Neural crest cell (in vitro differentiated cells): ENCODE measurements at regions not wholly inside any gene's neighbourhood (a gene's known extent, or its start where the extent isn't known, plus 50 kb on each side); places are given as distances from the start of the nearest gene placed in this dataset.

Experiments used
- DNase-seq: peaks from one replicate; pipeline ENCODE4 v3.0.0; 2021; ENCODE audit warnings: low read depth, mixed read lengths, low spot score
- H3K27ac Mint-ChIP-seq: one replicate; pipeline ENCODE4 v1.8.0; 2021; ENCODE audit warnings: mild to moderate bottlenecking, mixed read lengths; ENCODE audit not compliant: unreplicated experiment
- H3K27me3 Mint-ChIP-seq: 2 replicates; pipeline ENCODE4 v1.8.0; 2021; ENCODE audit warnings: low read depth, mild to moderate bottlenecking, mixed read lengths
- H3K36me3 Mint-ChIP-seq: 2 replicates; pipeline ENCODE4 v1.8.0; 2021; ENCODE audit warnings: low read depth, mild to moderate bottlenecking, mixed read lengths
- H3K4me1 Mint-ChIP-seq: 2 replicates; pipeline ENCODE4 v1.8.0; 2021; ENCODE audit warnings: mixed read lengths
- H3K4me3 Mint-ChIP-seq: one replicate; pipeline ENCODE4 v1.8.0; 2021; ENCODE audit warnings: mild to moderate bottlenecking, mixed read lengths
- H3K9me3 Mint-ChIP-seq: 2 replicates; pipeline ENCODE4 v1.8.0; 2021; ENCODE audit warnings: mixed read lengths
- TF ChIP-seq, protein P1 (sequence below): fragments of 200-600 bp; sonication (generic); conservative IDR thresholded peaks from 2 replicates; pipeline ENCODE4 v1.5.0; 2021; ENCODE audit warnings: antibody characterized with exemption, mild to moderate bottlenecking

GRCh38 chr6:103280417-103280816, 1579.3 kb downstream of the HACE1 start:
- Mint-ChIP-seq H3K27me3 (no peaks in the 10 kb centered on the region), H3K9me3 (peaks cover 16% of the 10 kb centered on the region), H3K36me3 (peaks cover 3% of the 10 kb centered on the region), H3K4me3 (no peak overlapping the region), H3K27ac (no peak overlapping the region), H3K4me1 (no peaks in the 10 kb centered on the region)
- no peak for DNase-seq
- TF ChIP-seq, protein P1, sequence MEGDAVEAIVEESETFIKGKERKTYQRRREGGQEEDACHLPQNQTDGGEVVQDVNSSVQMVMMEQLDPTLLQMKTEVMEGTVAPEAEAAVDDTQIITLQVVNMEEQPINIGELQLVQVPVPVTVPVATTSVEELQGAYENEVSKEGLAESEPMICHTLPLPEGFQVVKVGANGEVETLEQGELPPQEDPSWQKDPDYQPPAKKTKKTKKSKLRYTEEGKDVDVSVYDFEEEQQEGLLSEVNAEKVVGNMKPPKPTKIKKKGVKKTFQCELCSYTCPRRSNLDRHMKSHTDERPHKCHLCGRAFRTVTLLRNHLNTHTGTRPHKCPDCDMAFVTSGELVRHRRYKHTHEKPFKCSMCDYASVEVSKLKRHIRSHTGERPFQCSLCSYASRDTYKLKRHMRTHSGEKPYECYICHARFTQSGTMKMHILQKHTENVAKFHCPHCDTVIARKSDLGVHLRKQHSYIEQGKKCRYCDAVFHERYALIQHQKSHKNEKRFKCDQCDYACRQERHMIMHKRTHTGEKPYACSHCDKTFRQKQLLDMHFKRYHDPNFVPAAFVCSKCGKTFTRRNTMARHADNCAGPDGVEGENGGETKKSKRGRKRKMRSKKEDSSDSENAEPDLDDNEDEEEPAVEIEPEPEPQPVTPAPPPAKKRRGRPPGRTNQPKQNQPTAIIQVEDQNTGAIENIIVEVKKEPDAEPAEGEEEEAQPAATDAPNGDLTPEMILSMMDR, result no peak

GRCh38 chr6:103277936-103278335, 1581.8 kb downstream of the HACE1 start:
- H3K9me3 Mint-ChIP-seq, result peaks cover 16% of the 10 kb centered on the region
- no peaks in the 10 kb centered on the region for H3K4me1 Mint-ChIP-seq
- no peaks in the 10 kb centered on the region for H3K27me3 Mint-ChIP-seq
- DNase-seq, result no peak
- TF ChIP-seq, protein P1, result no peak
- no peak overlapping the region for H3K4me3 Mint-ChIP-seq
- no peak overlapping the region for H3K27ac Mint-ChIP-seq
- peaks cover 3% of the 10 kb centered on the region for H3K36me3 Mint-ChIP-seq

- no peak for DNase-seq
- H3K4me3 Mint-ChIP-seq, result no peak overlapping the region
- H3K27me3 Mint-ChIP-seq, result no peaks in the 10 kb centered on the region
- H3K36me3 Mint-ChIP-seq, result no peaks in the 10 kb centered on the region
- TF ChIP-seq, protein P1, result peak; percentile 59
- H3K4me1 Mint-ChIP-seq, result no peaks in the 10 kb centered on the region
- no peak overlapping the region for H3K27ac Mint-ChIP-seq
- no peaks in the 10 kb centered on the region for H3K9me3 Mint-ChIP-seq
These were observed 1586.7 kb downstream of the HACE1 start for GRCh38 chr6:103273048-103273447.

DNA sequence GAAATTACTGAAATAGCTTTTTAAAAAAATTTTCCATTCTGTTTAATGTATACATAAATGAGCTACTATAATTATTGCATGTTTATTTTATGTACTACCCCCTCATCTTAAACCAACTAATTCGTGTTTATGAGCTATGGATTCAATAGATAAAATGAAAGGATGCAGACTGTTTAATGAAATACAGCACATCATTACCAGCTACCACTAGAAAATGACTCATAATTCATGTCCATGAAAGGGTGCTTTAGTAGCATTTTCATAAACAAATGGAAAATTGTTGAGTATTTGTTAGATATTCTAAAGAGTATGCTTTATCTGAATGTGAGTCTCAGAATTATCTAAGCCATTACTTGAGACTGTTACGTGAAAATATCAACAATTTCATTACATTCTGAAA, 1590.1 kb downstream of the HACE1 start:
- no peak overlapping the region for H3K27ac Mint-ChIP-seq
- no peaks in the 10 kb centered on the region for H3K4me1 Mint-ChIP-seq
- no peaks in the 10 kb centered on the region for H3K27me3 Mint-ChIP-seq
- TF ChIP-seq, protein P1, result no peak
- H3K9me3 Mint-ChIP-seq, result no peaks in the 10 kb centered on the region
- DNase-seq, result no peak
- no peaks in the 10 kb centered on the region for H3K36me3 Mint-ChIP-seq
- H3K4me3 Mint-ChIP-seq, result no peak overlapping the region

GRCh38 chr6:103268335-103268734, 1591.4 kb downstream of the HACE1 start:
- TF ChIP-seq, protein P1, result no peak
- Mint-ChIP-seq H3K4me3 (no peak overlapping the region), H3K27me3 (no peaks in the 10 kb centered on the region), H3K27ac (no peak overlapping the region), H3K9me3 (no peaks in the 10 kb centered on the region), H3K4me1 (no peaks in the 10 kb centered on the region), H3K36me3 (no peaks in the 10 kb centered on the region)
- DNase-seq, result no peak

GRCh38 chr6:103264020-103264419, 1595.7 kb downstream of the HACE1 start:
- Mint-ChIP-seq H3K9me3 (no peaks in the 10 kb centered on the region), H3K27me3 (no peaks in the 10 kb centered on the region)

More at GRCh38 chr6:103264020-103264419, 1595.7 kb downstream of the HACE1 start:
- no peak for DNase-seq
- H3K36me3 Mint-ChIP-seq, result no peaks in the 10 kb centered on the region
- H3K4me3 Mint-ChIP-seq, result no peak overlapping the region
- H3K27ac Mint-ChIP-seq, result no peak overlapping the region
- TF ChIP-seq, protein P1, result no peak
- H3K4me1 Mint-ChIP-seq, result no peaks in the 10 kb centered on the region
